ENCODE measurements at regions not wholly inside any gene's neighbourhood (a gene's known extent, or its start where the extent isn't known, plus 50 kb on each side); places are given as distances from the start of the nearest gene placed in this dataset.

- TF ChIP-seq CTCF (IDR thresholded peaks at IDR 0.05) (no peak), POLR2A (IDR thresholded peaks at IDR 0.05) (no peak), EP300 (IDR thresholded peaks at IDR 0.05) (no peak), POLR2AphosphoS5 (IDR thresholded peaks at IDR 0.05) (no peak)
- no peak for ATAC-seq (ENCODE audit: low FRiP score in 2 of 2)
- 78 to 86% methylated on average over 5 to 15 of the region's 16 CpGs for WGBS, 2 donors
These were observed 109.1 kb downstream of the DACT2 start for GRCh38 chr6:168210239-168211105.

GRCh38 chr6:168209420-168209819 is 110.2 kb downstream of the DACT2 start:
- TF ChIP-seq EP300 (IDR thresholded peaks at IDR 0.05) = no peak
- no peak for TF ChIP-seq CTCF (IDR thresholded peaks at IDR 0.05)
- no peak for TF ChIP-seq POLR2AphosphoS5 (IDR thresholded peaks at IDR 0.05)
- TF ChIP-seq POLR2A (IDR thresholded peaks at IDR 0.05) = no peak
- Histone ChIP-seq H3K4me3 (no peak overlapping the region), H3K36me3 (no peaks in the 10 kb centered on the region), H3K4me1 (no peaks in the 10 kb centered on the region), H3K9me3 (no peaks in the 10 kb centered on the region), H3K27me3 (no peaks in the 10 kb centered on the region), H3K27ac (no peak overlapping the region)
- ATAC-seq (ENCODE audit: low FRiP score in 2 of 2) = peak in 1 of 2 donors; percentile 15
- DNase-seq = no peak
- WGBS, 2 donors = 84 to 100% methylated on average over 1 to 10 of the region's 10 CpGs

More at GRCh38 chr6:168210239-168211105, 109.1 kb downstream of the DACT2 start:
- Histone ChIP-seq H3K9me3 (no peaks in the 10 kb centered on the region), H3K4me3 (no peak overlapping the region), H3K27ac (no peak overlapping the region), H3K27me3 (no peaks in the 10 kb centered on the region), H3K4me1 (no peaks in the 10 kb centered on the region), H3K36me3 (no peaks in the 10 kb centered on the region)
- peak; percentile 4 to 54 for DNase-seq

GRCh38 chr6:168208854-168209253 is 110.7 kb downstream of the DACT2 start:
- WGBS, 2 donors = 77 to 87% methylated on average over 10 of the region's 10 CpGs
- Histone ChIP-seq H3K9me3 (no peaks in the 10 kb centered on the region), H3K4me3 (no peak overlapping the region), H3K36me3 (no peaks in the 10 kb centered on the region), H3K4me1 (no peaks in the 10 kb centered on the region), H3K27me3 (no peaks in the 10 kb centered on the region), H3K27ac (no peak overlapping the region)
- TF ChIP-seq POLR2A (IDR thresholded peaks at IDR 0.05) (no peak), EP300 (IDR thresholded peaks at IDR 0.05) (no peak), POLR2AphosphoS5 (IDR thresholded peaks at IDR 0.05) (no peak), CTCF (IDR thresholded peaks at IDR 0.05) (no peak)
- ATAC-seq (ENCODE audit: low FRiP score in 2 of 2) (no peak), DNase-seq (no peak)

- ATAC-seq (ENCODE audit: low FRiP score in 2 of 2) (no peak), DNase-seq (no peak)
- H3K36me3 ChIP-seq = no peaks in the 10 kb centered on the region
- 89 to 93% methylated on average over 8 of the region's 8 CpGs for WGBS, 2 donors
- no peak overlapping the region for H3K4me3 ChIP-seq
- no peaks in the 10 kb centered on the region for H3K4me1 ChIP-seq
- H3K9me3 ChIP-seq = no peaks in the 10 kb centered on the region
- TF ChIP-seq EP300 (IDR thresholded peaks at IDR 0.05) (no peak), POLR2AphosphoS5 (IDR thresholded peaks at IDR 0.05) (no peak), CTCF (IDR thresholded peaks at IDR 0.05) (no peak)
- H3K27me3 ChIP-seq = no peaks in the 10 kb centered on the region
- H3K27ac ChIP-seq = no peak overlapping the region
These were observed 111.2 kb downstream of the DACT2 start for GRCh38 chr6:168208402-168208801.
